ENCODE measurements at regions not wholly inside any gene's neighbourhood (a gene's known extent, or its start where the extent isn't known, plus 50 kb on each side); places are given as distances from the start of the nearest gene placed in this dataset.
"Not testable (repeated sequence)": the region's sequence is repeated elsewhere in the genome, so short reads cannot be mapped to it uniquely, and the experiment has no call there.

DNA sequence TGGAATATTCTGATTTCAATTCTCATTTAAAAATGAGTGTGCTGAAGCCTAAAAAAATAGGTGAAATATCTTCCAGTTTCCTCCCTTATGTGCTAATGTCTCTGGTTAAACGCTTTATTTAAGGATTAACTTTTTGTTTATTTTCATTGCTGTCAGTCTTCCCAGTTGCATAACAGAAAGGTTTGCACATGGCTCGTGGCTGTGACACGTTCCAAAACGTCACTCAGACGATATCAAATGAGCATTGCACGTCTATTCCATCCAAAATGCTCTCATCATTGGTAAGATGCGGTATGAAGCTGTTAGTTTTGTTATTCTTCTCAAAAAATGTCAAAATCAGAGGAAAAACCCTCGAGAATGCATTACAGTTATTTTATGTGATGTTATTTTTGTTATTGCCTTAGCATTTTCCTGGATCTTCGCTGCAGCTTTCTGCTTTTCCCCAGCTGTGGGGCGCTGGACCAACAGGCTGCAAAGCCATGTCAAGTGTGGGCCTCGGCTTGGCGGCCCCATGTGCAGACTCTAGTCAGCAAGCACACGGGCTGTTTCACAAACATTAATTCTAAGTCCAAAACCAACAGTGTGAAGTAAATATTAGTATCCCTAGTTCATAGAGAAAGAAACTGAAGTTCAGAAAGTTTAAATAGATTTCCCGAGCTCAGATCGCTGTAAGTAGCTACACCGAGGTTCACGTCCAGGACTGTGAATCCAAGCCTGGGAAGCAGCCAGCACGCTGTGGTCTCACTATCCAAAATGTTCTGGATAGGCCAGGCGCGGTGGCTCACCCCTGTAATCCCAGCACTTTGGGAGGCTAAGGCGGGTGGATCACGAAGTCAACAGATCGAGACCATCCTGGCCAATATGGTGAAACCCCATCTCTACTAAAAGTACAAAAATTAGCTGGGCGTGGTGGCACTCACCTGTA, 793.4 kb upstream of the FRG1 start:
- H3K4me1 ChIP-seq (ENCODE audit: control insufficient read depth in 1 of 2, extremely low read depth in 1 of 2, insufficient read depth in 2 of 2, low read length in 2 of 2), result no peaks in the 10 kb centered on the region
- no peaks in the 10 kb centered on the region for H3K9me3 ChIP-seq
- ATAC-seq (replicated peaks in 1 of 4) (no peak), DNase-seq (no peak)
- H3K4me3 ChIP-seq (ENCODE audit: control insufficient read depth in 1 of 2, extremely low read depth in 1 of 2, low read length in 1 of 2), result no peak overlapping the region
- WGBS (ENCODE audit: insufficient coverage), result 77% methylated on average over 11 of the region's 24 CpGs
- no peaks in the 10 kb centered on the region for H3K27me3 Mint-ChIP-seq
- H3K4me3 Mint-ChIP-seq, result no peak overlapping the region
- no peak overlapping the region for H3K27ac Mint-ChIP-seq
- H3K4me1 Mint-ChIP-seq, result no peaks in the 10 kb centered on the region
- ChIA-PET POLR2A (no interaction called here), CTCF (no interaction called here)
- no peaks in the 10 kb centered on the region for H3K27me3 ChIP-seq (replicated peaks in 1 of 2; ENCODE audit: control insufficient read depth in 2 of 2, extremely low read depth in 1 of 2, insufficient read depth in 2 of 2, low read length in 1 of 2)
- peaks cover 12 to 26% (median 23%) of the 10 kb centered on the region in 3 donors for H3K9me3 Mint-ChIP-seq
- H3K27ac ChIP-seq (ENCODE audit: low read length), result no peak overlapping the region
- no peaks in the 10 kb centered on the region for H3K36me3 Mint-ChIP-seq
- no peaks in the 10 kb centered on the region for H3K36me3 ChIP-seq (ENCODE audit: control insufficient read depth in 2 of 2, extremely low read depth in 1 of 2, insufficient read depth in 1 of 2, low read length in 1 of 2)

- H3K4me1 ChIP-seq (ENCODE audit: control insufficient read depth in 1 of 2, extremely low read depth in 1 of 2, insufficient read depth in 2 of 2, low read length in 2 of 2); H3K9me3 ChIP-seq; H3K4me1 Mint-ChIP-seq; H3K27ac ChIP-seq (ENCODE audit: low read length); DNase-seq; H3K36me3 Mint-ChIP-seq; POLR2A ChIA-PET; H3K4me3 ChIP-seq (ENCODE audit: control insufficient read depth in 1 of 2, extremely low read depth in 1 of 2, low read length in 1 of 2); H3K27me3 ChIP-seq (replicated peaks in 1 of 2; ENCODE audit: control insufficient read depth in 2 of 2, extremely low read depth in 1 of 2, insufficient read depth in 2 of 2, low read length in 1 of 2); ATAC-seq (replicated peaks in 1 of 4); H3K27me3 Mint-ChIP-seq; H3K4me3 Mint-ChIP-seq; CTCF ChIA-PET; H3K27ac Mint-ChIP-seq; H3K36me3 ChIP-seq (ENCODE audit: control insufficient read depth in 2 of 2, extremely low read depth in 1 of 2, insufficient read depth in 1 of 2, low read length in 1 of 2): not testable (repeated sequence)
- H3K9me3 Mint-ChIP-seq, result peaks cover 7 to 32% (median 27%) of the 10 kb centered on the region in 3 donors
- 89% methylated on average over 3 of the region's 13 CpGs for WGBS (ENCODE audit: insufficient coverage)
Measured at GRCh38 chr4:189155083-189155482, 785.6 kb upstream of the FRG1 start.

DNA sequence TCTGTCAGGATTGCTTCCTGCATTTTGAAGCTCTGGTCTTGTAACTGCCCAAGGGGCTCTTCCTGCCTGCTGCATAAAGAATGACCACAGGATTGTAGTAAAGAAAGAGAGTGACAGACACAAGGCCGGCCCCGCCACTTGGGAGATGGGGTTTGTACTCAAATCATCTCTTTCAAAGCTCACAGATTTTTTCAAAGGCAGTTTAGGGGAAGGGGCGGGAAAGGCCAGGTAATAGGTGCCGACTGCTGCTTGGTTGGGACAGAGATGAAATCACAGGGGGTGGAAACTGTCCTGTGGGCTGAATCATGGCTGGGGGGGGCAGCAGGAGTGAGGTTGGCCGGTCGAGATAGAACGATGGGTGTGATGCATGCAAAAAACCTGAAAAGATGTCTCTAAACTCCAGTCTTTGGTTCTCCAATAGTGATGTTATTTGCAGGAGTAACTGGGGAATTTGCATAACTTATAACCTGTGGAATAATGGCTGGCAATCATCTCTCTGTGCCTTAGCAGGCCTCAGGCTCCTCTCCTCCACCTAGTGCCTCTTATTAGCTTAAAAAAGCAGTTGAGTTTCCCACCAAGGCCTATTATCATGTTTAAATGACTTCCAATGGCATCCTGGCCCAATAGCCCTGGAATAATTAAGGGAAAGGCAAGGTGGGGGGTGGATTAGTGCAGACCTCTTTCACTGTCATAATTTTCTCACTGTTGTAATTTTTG, 778.4 kb upstream of the FRG1 start:
- ChIA-PET POLR2A (no interaction called here), CTCF (no interaction called here)
- Histone ChIP-seq H3K27me3 (replicated peaks in 1 of 2; ENCODE audit: control insufficient read depth in 2 of 2, extremely low read depth in 1 of 2, insufficient read depth in 2 of 2, low read length in 1 of 2) (no peaks in the 10 kb centered on the region), H3K9me3 (no peaks in the 10 kb centered on the region), H3K4me1 (ENCODE audit: control insufficient read depth in 1 of 2, extremely low read depth in 1 of 2, insufficient read depth in 2 of 2, low read length in 2 of 2) (no peaks in the 10 kb centered on the region), H3K27ac (ENCODE audit: low read length) (no peak overlapping the region), H3K4me3 (ENCODE audit: control insufficient read depth in 1 of 2, extremely low read depth in 1 of 2, low read length in 1 of 2) (no peak overlapping the region), H3K36me3 (ENCODE audit: control insufficient read depth in 2 of 2, extremely low read depth in 1 of 2, insufficient read depth in 1 of 2, low read length in 1 of 2) (no peaks in the 10 kb centered on the region)
- DNase-seq, result no peak
- Mint-ChIP-seq H3K27ac (no peak overlapping the region), H3K4me3 (no peak overlapping the region), H3K27me3 (peaks cover 0 to 3% of the 10 kb centered on the region in 2 donors), H3K9me3 (peaks cover 2 to 32% (median 14%) of the 10 kb centered on the region in 3 donors), H3K4me1 (no peaks in the 10 kb centered on the region), H3K36me3 (no peaks in the 10 kb centered on the region)
- no peak for ATAC-seq (replicated peaks in 1 of 4)
- WGBS (ENCODE audit: insufficient coverage), result 31% methylated on average over 5 of the region's 7 CpGs

DNA sequence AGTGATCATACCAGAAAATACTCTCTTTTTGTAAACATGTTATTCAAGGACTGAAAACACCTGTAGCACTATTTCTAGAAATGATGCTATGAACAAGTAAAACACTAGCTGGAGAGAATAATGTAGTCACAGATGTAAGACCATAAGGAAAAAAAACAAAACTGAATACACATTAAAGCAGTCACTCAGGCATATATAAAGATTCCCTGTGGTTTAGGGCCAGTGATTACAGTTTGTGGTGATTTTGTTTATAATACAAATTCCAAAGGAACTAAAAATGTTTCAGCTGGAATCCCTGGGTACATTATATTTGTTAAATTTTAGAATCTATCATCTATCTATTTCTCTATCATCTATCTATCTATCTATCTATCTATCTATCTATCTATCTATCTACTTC, 777.8 kb upstream of the FRG1 start:
- no peak overlapping the region for H3K27ac ChIP-seq (ENCODE audit: low read length)
- no peak overlapping the region for H3K4me3 ChIP-seq (ENCODE audit: control insufficient read depth in 1 of 2, extremely low read depth in 1 of 2, low read length in 1 of 2)
- ChIA-PET CTCF (no interaction called here), POLR2A (no interaction called here)
- H3K36me3 Mint-ChIP-seq, result no peaks in the 10 kb centered on the region
- no peak overlapping the region for H3K4me3 Mint-ChIP-seq
- DNase-seq, result no peak
- no peaks in the 10 kb centered on the region for H3K4me1 ChIP-seq (ENCODE audit: control insufficient read depth in 1 of 2, extremely low read depth in 1 of 2, insufficient read depth in 2 of 2, low read length in 2 of 2)
- peaks cover 2 to 32% (median 13%) of the 10 kb centered on the region in 3 donors for H3K9me3 Mint-ChIP-seq
- H3K27ac Mint-ChIP-seq, result no peak overlapping the region
- H3K27me3 ChIP-seq (replicated peaks in 1 of 2; ENCODE audit: control insufficient read depth in 2 of 2, extremely low read depth in 1 of 2, insufficient read depth in 2 of 2, low read length in 1 of 2), result no peaks in the 10 kb centered on the region
- no peak for ATAC-seq (replicated peaks in 1 of 4)
- H3K27me3 Mint-ChIP-seq, result peaks cover 0 to 3% of the 10 kb centered on the region in 2 donors
- no peaks in the 10 kb centered on the region for H3K36me3 ChIP-seq (ENCODE audit: control insufficient read depth in 2 of 2, extremely low read depth in 1 of 2, insufficient read depth in 1 of 2, low read length in 1 of 2)
- no peaks in the 10 kb centered on the region for H3K4me1 Mint-ChIP-seq
- H3K9me3 ChIP-seq, result no peaks in the 10 kb centered on the region

DNA sequence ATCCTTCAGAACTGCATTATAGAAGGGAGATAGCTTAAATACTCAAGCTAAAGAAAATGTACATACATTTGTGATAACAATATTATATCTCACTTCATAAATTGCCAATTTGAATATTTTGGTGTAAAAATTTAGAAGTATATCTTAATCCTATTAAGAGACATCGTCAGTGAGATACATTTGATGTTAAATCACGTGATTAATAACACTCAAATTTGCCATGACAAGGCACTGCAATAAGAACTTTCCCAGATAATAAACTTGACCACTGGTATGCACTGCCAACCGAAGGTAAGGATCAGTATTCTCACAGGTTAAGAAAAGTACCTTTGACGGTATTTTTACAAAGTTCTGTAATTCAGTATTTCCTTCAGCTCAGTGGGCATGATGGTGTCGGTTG, 764.7 kb upstream of the FRG1 start:
- Mint-ChIP-seq H3K27ac (no peak overlapping the region), H3K27me3 (no peaks in the 10 kb centered on the region), H3K4me1 (no peaks in the 10 kb centered on the region), H3K9me3 (peaks cover 5 to 19% (median 16%) of the 10 kb centered on the region in 3 donors), H3K36me3 (no peaks in the 10 kb centered on the region), H3K4me3 (no peak overlapping the region)
- no peak for ATAC-seq (replicated peaks in 1 of 4)
- Histone ChIP-seq H3K4me3 (ENCODE audit: control insufficient read depth in 1 of 2, extremely low read depth in 1 of 2, low read length in 1 of 2) (no peak overlapping the region), H3K27ac (ENCODE audit: low read length) (no peak overlapping the region), H3K36me3 (ENCODE audit: control insufficient read depth in 2 of 2, extremely low read depth in 1 of 2, insufficient read depth in 1 of 2, low read length in 1 of 2) (no peaks in the 10 kb centered on the region), H3K4me1 (ENCODE audit: control insufficient read depth in 1 of 2, extremely low read depth in 1 of 2, insufficient read depth in 2 of 2, low read length in 2 of 2) (no peaks in the 10 kb centered on the region), H3K27me3 (replicated peaks in 1 of 2; ENCODE audit: control insufficient read depth in 2 of 2, extremely low read depth in 1 of 2, insufficient read depth in 2 of 2, low read length in 1 of 2) (no peaks in the 10 kb centered on the region), H3K9me3 (no peaks in the 10 kb centered on the region)
- CTCF ChIA-PET, result no interaction called here
- WGBS (ENCODE audit: insufficient coverage), result no CpG with 5 or more reads among the region's 5 CpGs
- POLR2A ChIA-PET, result no interaction called here
- DNase-seq, result no peak

DNA sequence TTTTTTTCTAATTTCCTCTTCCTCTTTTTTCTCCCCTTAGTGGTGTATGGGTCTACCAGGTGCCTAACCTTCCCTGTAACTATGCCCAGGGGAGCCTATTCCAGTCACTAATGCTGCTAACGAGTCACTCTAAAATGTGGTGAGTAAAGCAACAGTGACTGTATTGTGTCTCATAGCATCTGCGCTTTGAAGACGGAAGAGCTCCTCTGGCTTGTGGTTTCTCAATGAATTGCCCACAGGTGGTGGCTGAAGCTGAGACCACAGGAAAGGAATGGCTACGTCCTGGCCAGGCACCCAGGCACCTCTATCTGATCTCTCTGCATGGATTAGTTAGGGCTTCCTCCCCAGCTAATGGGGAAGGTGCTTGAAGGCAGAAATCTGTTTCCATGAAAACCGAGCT, 763.5 kb upstream of the FRG1 start:
- H3K27me3 Mint-ChIP-seq, result no peaks in the 10 kb centered on the region
- H3K4me1 ChIP-seq (ENCODE audit: control insufficient read depth in 1 of 2, extremely low read depth in 1 of 2, insufficient read depth in 2 of 2, low read length in 2 of 2), result no peaks in the 10 kb centered on the region
- ATAC-seq (replicated peaks in 1 of 4) (no peak), DNase-seq (no peak)
- 82% methylated on average over 3 of the region's 5 CpGs for WGBS (ENCODE audit: insufficient coverage)
- CTCF ChIA-PET, result no interaction called here
- H3K9me3 Mint-ChIP-seq, result peaks cover 5 to 18% (median 15%) of the 10 kb centered on the region in 3 donors
- POLR2A ChIA-PET, result no interaction called here
- no peak overlapping the region for H3K4me3 ChIP-seq (ENCODE audit: control insufficient read depth in 1 of 2, extremely low read depth in 1 of 2, low read length in 1 of 2)
- no peaks in the 10 kb centered on the region for H3K27me3 ChIP-seq (replicated peaks in 1 of 2; ENCODE audit: control insufficient read depth in 2 of 2, extremely low read depth in 1 of 2, insufficient read depth in 2 of 2, low read length in 1 of 2)
- no peaks in the 10 kb centered on the region for H3K9me3 ChIP-seq
- H3K27ac Mint-ChIP-seq, result no peak overlapping the region
- H3K36me3 Mint-ChIP-seq, result no peaks in the 10 kb centered on the region
- H3K4me1 Mint-ChIP-seq, result no peaks in the 10 kb centered on the region
- no peak overlapping the region for H3K4me3 Mint-ChIP-seq
- H3K27ac ChIP-seq (ENCODE audit: low read length), result no peak overlapping the region
- no peaks in the 10 kb centered on the region for H3K36me3 ChIP-seq (ENCODE audit: control insufficient read depth in 2 of 2, extremely low read depth in 1 of 2, insufficient read depth in 1 of 2, low read length in 1 of 2)

Measured in T-cell (primary cell).